OCI-LY3 (cell line): ENCODE measurements at regions not wholly inside any gene's neighbourhood (a gene's known extent, or its start where the extent isn't known, plus 50 kb on each side); places are given as distances from the start of the nearest gene placed in this dataset.

Experiments used
- H2AFZ ChIP-seq: fragments of 200-600, 300-600 bp; shearing (Covaris generic); 2 replicates; pipeline ENCODE4 v1.6.0; 2014; ENCODE audit warnings: antibody characterized with exemption, low read depth, low read length
- H3K27ac ChIP-seq: fragments of 200-600, 300-600 bp; sonication (generic); 2 replicates; pipeline ENCODE4 v1.5.1; 2014; ENCODE audit warnings: mild to moderate bottlenecking, low read length, moderate library complexity, mixed read lengths
- H3K27me3 ChIP-seq: fragments of 200-600, 300-600 bp; sonication (generic); 2 replicates; pipeline ENCODE4 v1.6.1; 2014; ENCODE audit warnings: low read depth, low read length, mixed read lengths
- H3K36me3 ChIP-seq: fragments of 200-600, 300-600 bp; sonication (generic); replicated peaks from 2 replicates; pipeline ENCODE3; 2014; ENCODE audit warnings: low read depth, low read length, mixed read lengths
- H3K4me1 ChIP-seq: fragments of 300-600, 200-600 bp; sonication (generic); 2 replicates; pipeline ENCODE4 v1.6.1; 2014; ENCODE audit warnings: low read length, mixed read lengths
- H3K4me2 ChIP-seq: fragments of 200-600, 300-600 bp; sonication (generic); 2 replicates; pipeline ENCODE4 v1.6.1; 2014; ENCODE audit warnings: low read length, mixed read lengths
- H3K4me3 ChIP-seq: fragments of 300-600, 200-600 bp; sonication (generic); 2 replicates; pipeline ENCODE4 v1.5.1; 2014; ENCODE audit warnings: antibody characterized with exemption, mild to moderate bottlenecking, low read length, moderate library complexity
- H3K79me2 ChIP-seq: fragments of 300-600, 200-600 bp; shearing (Covaris generic); 2 replicates; pipeline ENCODE4 v1.6.1; 2014; ENCODE audit warnings: mild to moderate bottlenecking, low read length, mixed read lengths
- H3K9ac ChIP-seq: fragments of 300-600, 200-600 bp; shearing (Covaris generic); 2 replicates; pipeline ENCODE4 v1.6.0; 2014; ENCODE audit warnings: mild to moderate bottlenecking, low read length, moderate library complexity
- H3K9me3 ChIP-seq: fragments of 200-600, 300-600 bp; shearing (Covaris generic); 2 replicates; pipeline ENCODE4 v1.6.1; 2014; ENCODE audit warnings: low read length, mixed read lengths; ENCODE audit not compliant: insufficient read depth
- H4K20me1 ChIP-seq: fragments of 200-600, 300-600 bp; sonication (generic); 2 replicates; pipeline ENCODE4 v1.6.1; 2016; ENCODE audit warnings: low read length, mixed read lengths; ENCODE audit not compliant: insufficient read depth
- CTCF ChIP-seq: fragments of 200-600, 300-600 bp; sonication (generic); IDR thresholded peaks from 2 replicates; pipeline ENCODE4 v1.5.1; 2014; ENCODE audit warnings: antibody characterized with exemption, low read length, low read depth
- EZH2phosphoT487 ChIP-seq: fragments of 200-600 bp; shearing (Covaris generic); IDR thresholded peaks from 2 replicates; pipeline ENCODE4 v1.6.1; 2018; ENCODE audit warnings: antibody characterized with exemption, mixed run types, low read depth

GRCh38 chr22:47465222-47465621 is 702.8 kb downstream of the TBC1D22A start:
- Histone ChIP-seq H2AFZ (no peak overlapping the region), H4K20me1 (no peaks in the 10 kb centered on the region), H3K27me3 (no peaks in the 10 kb centered on the region), H3K36me3 (no peaks in the 10 kb centered on the region), H3K4me3 (no peak overlapping the region), H3K9me3 (peaks cover 9% of the 10 kb centered on the region; the same call in 1 of the 2 replicates), H3K79me2 (no peaks in the 10 kb centered on the region), H3K9ac (no peak overlapping the region), H3K4me2 (no peak overlapping the region), H3K4me1 (no peaks in the 10 kb centered on the region), H3K27ac (no peak overlapping the region)
- TF ChIP-seq CTCF (no peak), EZH2phosphoT487 (no peak)

GRCh38 chr22:47463220-47463619 is 700.8 kb downstream of the TBC1D22A start:
- Histone ChIP-seq H2AFZ (no peak overlapping the region), H3K36me3 (no peaks in the 10 kb centered on the region), H3K27me3 (no peaks in the 10 kb centered on the region), H3K9me3 (peaks cover 9% of the 10 kb centered on the region; the same call in 1 of the 2 replicates), H3K4me3 (no peak overlapping the region), H3K4me2 (no peak overlapping the region), H3K9ac (no peak overlapping the region), H3K27ac (no peak overlapping the region), H3K4me1 (no peaks in the 10 kb centered on the region), H3K79me2 (no peaks in the 10 kb centered on the region), H4K20me1 (no peaks in the 10 kb centered on the region)
- TF ChIP-seq CTCF (no peak), EZH2phosphoT487 (no peak)

- no peaks in the 10 kb centered on the region for H3K36me3 ChIP-seq
- no peak for TF ChIP-seq EZH2phosphoT487
- no peak for TF ChIP-seq CTCF
- no peak overlapping the region for H3K4me3 ChIP-seq
- H2AFZ ChIP-seq: no peak overlapping the region
- no peaks in the 10 kb centered on the region for H4K20me1 ChIP-seq
- H3K27me3 ChIP-seq: no peaks in the 10 kb centered on the region
- no peaks in the 10 kb centered on the region for H3K79me2 ChIP-seq
- H3K9me3 ChIP-seq: no peaks in the 10 kb centered on the region
- H3K4me2 ChIP-seq: no peak overlapping the region
- no peak overlapping the region for H3K9ac ChIP-seq
- H3K27ac ChIP-seq: no peak overlapping the region
- H3K4me1 ChIP-seq: no peaks in the 10 kb centered on the region
Observed at GRCh38 chr22:47460861-47461260, 698.4 kb downstream of the TBC1D22A start.

GRCh38 chr22:47460176-47460575 is 697.7 kb downstream of the TBC1D22A start:
- no peak for TF ChIP-seq EZH2phosphoT487
- no peak for TF ChIP-seq CTCF
- Histone ChIP-seq H3K4me3 (no peak overlapping the region), H4K20me1 (no peaks in the 10 kb centered on the region), H2AFZ (no peak overlapping the region), H3K4me2 (no peak overlapping the region), H3K27ac (no peak overlapping the region), H3K27me3 (no peaks in the 10 kb centered on the region), H3K9me3 (no peaks in the 10 kb centered on the region), H3K4me1 (no peaks in the 10 kb centered on the region), H3K79me2 (no peaks in the 10 kb centered on the region), H3K36me3 (no peaks in the 10 kb centered on the region), H3K9ac (no peak overlapping the region)
